Raji (cell line): ENCODE measurements at regions not wholly inside any gene's neighbourhood (a gene's known extent, or its start where the extent isn't known, plus 50 kb on each side); places are given as distances from the start of the nearest gene placed in this dataset.

ENCODE experiments used
- POLR2A ChIP-seq: IDR thresholded peaks from 2 replicates; pipeline ENCODE4 v1.6.1; 2011; ENCODE audit warnings: low read depth, low read length, control low read depth; ENCODE audit not compliant: insufficient read depth

GRCh38 chr10:78944723-78945312 lies 123.9 kb upstream of the ZMIZ1 start:
- no peak for TF ChIP-seq POLR2A

DNA sequence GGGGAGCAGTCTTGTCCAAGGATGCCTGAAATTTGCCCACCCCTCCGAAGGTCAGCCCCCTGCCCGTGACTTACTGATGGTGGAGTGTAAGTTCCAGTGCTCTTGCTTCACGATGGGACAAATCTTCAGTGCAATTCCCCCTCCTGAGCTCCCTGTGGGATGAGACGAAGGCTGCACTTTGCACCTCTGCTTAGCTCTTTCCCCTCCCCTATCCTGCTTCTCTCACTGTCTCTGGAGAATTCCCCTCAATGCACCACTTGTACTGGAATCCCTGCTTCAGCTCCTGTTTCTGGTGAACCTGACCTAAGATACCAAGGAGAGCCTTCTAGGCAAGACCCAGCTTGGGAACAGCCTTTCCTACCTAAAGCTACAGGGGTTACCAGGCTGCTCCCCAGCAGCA lies 122.9 kb upstream of the ZMIZ1 start:
- no peak for TF ChIP-seq POLR2A

- no peak for TF ChIP-seq POLR2A
Observed at GRCh38 chr10:78947226-78947625, 121.5 kb upstream of the ZMIZ1 start.

- no peak for TF ChIP-seq POLR2A
Observed at GRCh38 chr10:78947733-78948132, 121.0 kb upstream of the ZMIZ1 start.

DNA sequence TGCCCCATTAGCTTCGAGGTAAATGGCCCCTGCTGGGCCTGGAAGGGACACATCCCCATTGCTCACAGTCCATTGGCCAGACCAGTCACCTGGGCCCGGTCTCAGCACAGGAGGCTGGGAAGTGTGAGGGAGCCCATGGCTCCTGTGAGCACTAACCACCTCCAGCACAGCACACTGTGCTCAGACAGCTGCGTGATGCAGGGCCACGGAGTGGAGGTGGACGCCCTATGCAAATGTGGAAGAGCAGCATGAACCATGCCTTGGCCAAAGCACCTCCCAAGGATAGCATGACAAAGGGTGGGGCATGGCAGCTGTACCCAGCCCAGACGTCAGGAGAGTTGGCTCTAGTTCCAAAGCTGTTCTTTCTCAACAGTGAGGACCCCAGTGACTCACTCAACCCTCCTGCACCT lies 120.1 kb upstream of the ZMIZ1 start:
- TF ChIP-seq POLR2A: no peak

DNA sequence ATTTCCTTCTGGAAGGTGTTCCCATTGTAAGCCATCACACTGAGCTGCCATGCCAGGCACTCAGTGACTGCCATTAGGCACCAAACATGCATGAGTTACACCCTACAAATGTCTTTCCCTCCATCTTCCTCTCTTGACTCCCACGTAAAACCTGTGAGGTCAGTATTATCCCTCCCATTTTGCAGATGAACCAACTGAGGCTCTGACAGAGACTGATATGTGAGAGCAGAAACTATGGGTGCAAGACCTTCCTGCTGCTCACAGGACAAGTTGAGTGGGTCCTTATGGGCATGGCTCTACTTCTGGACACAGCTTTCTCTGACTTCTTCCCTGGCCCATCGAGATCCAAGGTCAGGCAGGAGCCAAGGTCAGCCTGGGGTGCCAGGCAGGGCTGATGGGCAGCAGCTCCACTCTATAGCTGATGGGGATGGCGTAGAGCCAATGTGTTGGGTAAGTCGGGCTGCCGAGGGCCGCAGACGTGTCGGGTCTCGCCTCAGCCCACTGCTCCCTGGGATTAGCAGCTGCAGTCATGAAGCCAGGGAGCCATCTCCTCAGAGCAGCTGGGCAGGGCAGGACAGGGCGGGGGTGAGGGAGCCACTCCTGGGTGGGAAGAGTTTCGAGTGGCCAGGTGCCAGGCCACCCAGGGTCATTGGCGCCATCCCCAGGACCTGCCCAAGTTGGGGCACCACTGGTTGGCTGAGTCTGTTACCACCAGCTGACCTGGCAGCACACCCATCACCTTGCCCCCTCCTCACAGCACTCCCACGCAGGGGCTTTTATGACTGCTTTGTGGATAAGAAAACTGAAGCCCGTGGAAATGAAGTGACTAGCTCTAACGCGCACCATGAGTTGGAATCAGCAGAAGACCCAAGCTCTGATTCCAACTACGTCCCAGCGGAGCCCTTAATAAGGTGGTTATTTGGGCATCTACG lies 117.8 kb upstream of the ZMIZ1 start:
- no peak for TF ChIP-seq POLR2A

- TF ChIP-seq POLR2A: no peak
Observed at GRCh38 chr10:78952030-78952429, 116.7 kb upstream of the ZMIZ1 start.

DNA sequence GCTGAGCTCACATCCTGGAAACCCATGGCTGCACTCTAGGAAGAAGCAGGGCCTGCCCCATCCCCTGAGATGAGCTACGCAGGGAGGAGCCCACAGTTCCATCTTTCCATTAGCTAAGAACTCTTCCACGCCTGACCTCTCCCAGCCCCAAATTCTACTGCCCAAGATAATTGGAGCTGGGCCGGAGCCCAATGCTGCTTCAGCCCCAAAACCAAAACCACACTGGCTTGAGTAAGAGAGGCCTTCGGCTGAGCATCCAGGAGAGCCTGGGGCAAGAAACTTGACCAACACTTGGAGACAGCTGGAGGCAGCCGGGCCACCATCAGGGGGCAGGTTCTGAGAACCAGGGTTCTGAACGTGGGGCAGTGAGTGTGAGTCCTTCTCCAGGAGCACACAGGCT lies 116.1 kb upstream of the ZMIZ1 start:
- no peak for TF ChIP-seq POLR2A

DNA sequence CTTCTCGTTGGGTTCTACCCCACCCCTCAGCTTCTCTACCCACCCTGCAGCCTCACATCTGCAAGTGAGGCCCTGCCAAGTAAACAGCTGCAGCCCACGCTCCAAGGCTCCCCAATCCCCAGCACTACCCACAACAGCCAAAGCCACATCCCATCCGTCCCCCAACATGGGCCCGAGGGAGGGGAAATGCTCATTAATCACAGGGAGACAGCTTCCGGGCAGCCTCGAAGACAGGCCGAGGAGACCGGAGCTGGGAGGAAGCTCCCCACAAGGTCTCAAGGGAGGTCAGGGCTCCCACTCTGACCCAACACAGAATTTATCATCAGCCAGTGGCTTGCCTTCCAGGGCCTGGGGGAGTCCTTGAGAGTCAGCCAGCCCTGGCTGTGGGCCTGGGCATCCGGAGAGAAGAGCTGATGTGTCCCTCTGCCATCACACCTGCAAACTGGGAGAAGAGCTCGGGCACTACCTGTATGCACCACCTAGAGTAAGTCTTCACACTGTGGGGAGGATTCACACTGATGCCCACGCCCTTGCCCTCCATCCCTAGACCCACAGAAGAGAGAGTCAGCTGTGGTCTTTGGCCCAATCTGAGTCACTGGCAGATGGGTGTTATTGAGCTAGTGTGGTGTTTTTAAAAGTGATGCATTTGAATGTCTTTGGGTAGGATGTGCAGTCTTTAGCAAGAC lies 115.5 kb upstream of the ZMIZ1 start:
- TF ChIP-seq POLR2A: no peak

DNA sequence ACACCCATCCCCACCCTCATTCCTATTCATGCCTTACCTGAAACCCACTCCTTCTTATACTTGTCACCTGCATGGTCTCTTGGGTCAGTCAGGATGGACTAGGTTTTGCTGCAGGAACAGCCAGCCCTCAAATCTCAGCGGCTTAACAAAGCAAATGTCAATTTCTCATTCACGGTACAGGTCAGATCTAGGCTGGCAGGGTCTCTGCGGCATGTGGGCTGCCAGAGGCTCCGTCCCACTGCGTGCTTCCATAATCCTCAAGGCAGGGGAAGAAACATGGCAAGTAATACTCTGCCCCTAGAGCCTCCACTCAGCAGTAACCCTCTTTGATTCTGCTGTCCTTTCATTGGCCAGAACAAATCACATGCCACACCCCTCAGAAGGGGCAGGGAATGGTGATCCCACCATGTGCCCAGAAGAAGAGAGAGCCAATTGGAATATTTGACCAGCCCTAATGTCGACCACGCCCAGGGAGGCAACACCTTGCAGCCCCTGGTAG lies 114.9 kb upstream of the ZMIZ1 start:
- no peak for TF ChIP-seq POLR2A

GRCh38 chr10:78954689-78955088 lies 114.1 kb upstream of the ZMIZ1 start:
- TF ChIP-seq POLR2A: no peak

DNA sequence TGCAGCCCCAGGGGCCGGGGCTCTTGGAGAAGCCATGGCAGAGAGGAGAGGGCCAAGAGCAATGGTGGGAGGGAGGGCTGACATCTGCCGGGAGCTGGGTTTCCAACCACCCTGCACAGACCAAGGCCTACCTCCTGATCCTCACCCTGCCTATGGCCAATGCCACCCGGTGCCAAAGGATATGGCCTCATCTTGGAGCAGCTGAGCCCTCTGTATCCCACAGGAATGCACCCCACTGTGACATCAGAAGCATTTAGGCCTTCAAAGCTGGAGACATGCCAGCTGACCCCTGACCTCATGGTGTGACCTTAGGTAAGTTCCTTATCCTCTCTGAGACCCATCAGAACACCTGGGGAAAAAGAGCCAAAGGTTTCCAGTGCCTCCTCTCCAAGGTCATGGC lies 113.6 kb upstream of the ZMIZ1 start:
- TF ChIP-seq POLR2A: no peak

- no peak for TF ChIP-seq POLR2A
Observed at GRCh38 chr10:78956391-78956790, 112.4 kb upstream of the ZMIZ1 start.

DNA sequence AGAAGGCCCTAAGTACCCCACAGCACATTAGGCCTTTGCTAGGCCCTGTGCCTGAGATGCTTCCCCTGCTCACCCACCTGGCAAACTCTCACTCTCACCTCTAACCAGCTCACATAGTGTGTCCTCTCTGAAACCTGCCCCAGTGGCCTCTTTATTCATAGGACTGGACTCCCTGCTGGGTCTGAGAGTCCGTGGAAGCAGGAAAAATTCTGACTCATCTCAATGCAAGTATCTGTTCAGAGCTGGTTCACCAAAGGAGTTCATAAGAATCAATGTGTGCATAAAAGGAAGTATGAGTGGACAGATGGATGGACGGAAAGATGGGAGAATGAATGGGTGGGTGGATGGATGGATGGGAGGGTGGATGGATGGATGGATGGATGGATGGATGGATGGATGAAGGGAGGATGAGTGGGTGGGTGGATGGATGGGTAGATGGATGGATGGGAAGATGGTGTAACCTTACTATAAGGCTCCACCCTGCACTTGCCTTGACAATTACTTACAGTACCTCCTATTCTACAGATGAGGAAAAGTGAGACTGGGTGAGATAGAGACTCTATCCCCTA lies 111.2 kb upstream of the ZMIZ1 start:
- no peak for TF ChIP-seq POLR2A

- no peak for TF ChIP-seq POLR2A
Observed at GRCh38 chr10:78959217-78959923, 109.4 kb upstream of the ZMIZ1 start.
